ENCODE measurements at regions not wholly inside any gene's neighbourhood (a gene's known extent, or its start where the extent isn't known, plus 50 kb on each side); places are given as distances from the start of the nearest gene placed in this dataset.

- no peak for TF ChIP-seq CTCF (IDR thresholded peaks at IDR 0.05; ENCODE audit: insufficient read depth, missing control alignments)
- DNase-seq (ENCODE audit: insufficient read length, low spot score) (no peak), FAIRE-seq (no peak)
Measured at GRCh38 chr20:39259010-39259803, 297.1 kb downstream of the DHX35 start.

DNA sequence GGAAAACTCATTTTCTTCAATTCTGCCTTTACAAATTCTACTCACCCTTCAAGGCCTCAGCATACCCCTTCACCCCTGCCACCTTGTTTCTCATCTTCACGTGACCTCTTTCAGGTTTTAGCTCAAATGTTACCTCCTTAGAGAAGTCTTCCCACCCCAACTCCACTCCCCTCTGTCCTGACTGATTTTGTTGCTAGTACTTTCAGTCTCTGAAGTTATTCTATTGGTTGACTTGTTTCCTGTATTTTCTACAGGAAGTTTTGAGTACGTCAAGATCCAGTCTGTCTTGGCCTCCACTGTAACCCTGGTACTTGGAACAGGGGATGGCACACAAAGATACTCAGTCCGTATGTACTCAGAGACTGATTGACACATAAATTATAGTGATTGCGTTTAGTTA, 296.1 kb downstream of the DHX35 start:
- FAIRE-seq (no peak), DNase-seq (ENCODE audit: insufficient read length, low spot score) (no peak)
- no peak for TF ChIP-seq CTCF (IDR thresholded peaks at IDR 0.05; ENCODE audit: insufficient read depth, missing control alignments)

GRCh38 chr20:39253051-39253755, 291.1 kb downstream of the DHX35 start:
- FAIRE-seq (no peak), DNase-seq (ENCODE audit: insufficient read length, low spot score) (no peak)
- TF ChIP-seq CTCF (IDR thresholded peaks at IDR 0.05; ENCODE audit: insufficient read depth, missing control alignments): no peak

GRCh38 chr20:39252035-39252434, 289.9 kb downstream of the DHX35 start:
- no peak for DNase-seq (ENCODE audit: insufficient read length, low spot score)
- TF ChIP-seq CTCF (IDR thresholded peaks at IDR 0.05; ENCODE audit: insufficient read depth, missing control alignments): no peak
- no peak for FAIRE-seq

DNA sequence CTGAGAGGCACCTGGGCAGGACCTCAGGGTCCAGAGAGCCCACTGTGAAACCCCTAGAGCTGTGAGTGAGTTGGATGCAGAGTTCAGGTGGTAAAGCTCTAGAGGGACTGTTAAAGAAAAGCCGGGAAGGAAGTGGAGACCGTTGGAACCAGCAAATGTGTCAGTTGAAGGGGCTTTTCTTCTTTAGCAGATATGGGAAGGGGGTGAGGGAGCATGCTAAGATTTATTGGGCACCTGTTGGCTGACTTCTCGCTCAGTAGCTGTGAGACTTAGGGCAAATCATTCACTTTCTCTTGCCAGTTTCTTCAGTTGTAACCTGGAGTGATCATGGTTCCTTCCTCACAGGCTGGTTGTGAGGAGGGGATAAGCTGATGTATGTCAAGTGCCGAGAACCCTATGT, 287.7 kb downstream of the DHX35 start:
- TF ChIP-seq CTCF (IDR thresholded peaks at IDR 0.05; ENCODE audit: insufficient read depth, missing control alignments): no peak
- no peak for DNase-seq (ENCODE audit: insufficient read length, low spot score)
- FAIRE-seq: no peak

DNA sequence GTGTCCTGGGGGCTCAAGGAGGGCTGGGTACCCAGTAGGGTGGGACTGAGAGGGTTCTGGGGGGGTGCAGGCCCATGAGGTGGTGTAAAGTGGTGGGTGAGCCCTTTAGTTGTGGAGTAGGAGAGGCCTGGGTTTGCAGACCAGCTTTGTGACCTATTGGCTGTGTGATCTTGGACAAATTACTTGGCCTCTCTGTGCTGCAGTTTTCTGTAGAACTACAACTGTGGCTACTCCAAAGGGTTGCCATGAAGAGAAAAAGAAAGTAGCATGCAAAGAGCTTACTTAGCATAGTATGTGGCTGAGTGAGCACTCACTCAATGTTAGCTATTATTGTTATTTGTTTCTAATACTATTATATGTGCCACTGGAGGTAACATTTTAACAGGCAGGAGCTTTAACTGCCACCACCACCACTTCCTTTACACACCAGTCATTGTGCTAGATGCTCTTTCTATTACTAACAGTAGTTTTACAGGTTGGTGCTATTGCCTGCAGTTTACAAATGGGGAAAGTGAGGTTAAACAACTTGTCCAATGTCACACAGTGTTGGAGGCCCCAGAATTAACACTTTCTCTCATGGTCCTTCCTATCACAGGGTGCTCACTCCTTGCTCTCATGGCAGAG, 286.8 kb downstream of the DHX35 start:
- no peak for FAIRE-seq
- TF ChIP-seq CTCF (IDR thresholded peaks at IDR 0.05; ENCODE audit: insufficient read depth, missing control alignments): no peak
- no peak for DNase-seq (ENCODE audit: insufficient read length, low spot score)

All from D721Med (cell line).